ENCODE measurements at regions not wholly inside any gene's neighbourhood (a gene's known extent, or its start where the extent isn't known, plus 50 kb on each side); places are given as distances from the start of the nearest gene placed in this dataset.

GRCh38 chr20:12577213-12577612 lies 431.6 kb upstream of the SPTLC3 start:
- TF ChIP-seq EZH2 (IDR thresholded peaks at IDR 0.05; ENCODE audit: borderline replicate concordance, insufficient read depth, low read depth, low read length, poor library complexity, severe bottlenecking), result no peak
- TF ChIP-seq CTCF (IDR thresholded peaks at IDR 0.05), result no peak

All from B cell (primary cell).